ENCODE measurements at regions not wholly inside any gene's neighbourhood (a gene's known extent, or its start where the extent isn't known, plus 50 kb on each side); places are given as distances from the start of the nearest gene placed in this dataset.

DNA sequence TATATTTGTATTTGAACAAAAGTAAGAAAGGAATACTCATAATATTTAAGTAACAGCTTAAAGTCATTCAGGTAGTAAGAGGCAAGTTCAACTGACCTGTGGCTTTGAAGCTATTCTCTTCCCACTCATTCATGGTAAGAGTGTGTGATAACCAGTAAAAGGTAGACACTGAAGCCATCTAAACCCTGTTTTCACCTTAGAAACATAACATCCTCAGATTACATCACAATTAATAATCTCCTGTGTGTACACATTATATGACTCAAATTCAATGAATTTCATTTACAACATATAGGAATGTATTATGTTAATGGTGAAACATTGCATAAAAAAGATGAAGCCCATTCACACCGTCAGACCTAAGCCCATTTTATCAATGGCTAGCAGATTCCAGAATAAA, 364.8 kb upstream of the SNX7 start:
- no peaks in the 10 kb centered on the region for H3K79me2 ChIP-seq (ENCODE audit: control insufficient read depth, low read length)
- no peaks in the 10 kb centered on the region for H3K9me2 ChIP-seq (replicated peaks; ENCODE audit: control insufficient read depth, low read length)
- no peaks in the 10 kb centered on the region for H3K9me3 ChIP-seq (ENCODE audit: control insufficient read depth, insufficient read depth, low read length)
- no peaks in the 10 kb centered on the region for H3K36me3 ChIP-seq (ENCODE audit: control insufficient read depth, low read length)
- H3K4me2 ChIP-seq (ENCODE audit: low read length) = no peak overlapping the region
- no peak overlapping the region for H3K27ac ChIP-seq (ENCODE audit: low read depth, low read length)
- TF ChIP-seq, protein P1, sequence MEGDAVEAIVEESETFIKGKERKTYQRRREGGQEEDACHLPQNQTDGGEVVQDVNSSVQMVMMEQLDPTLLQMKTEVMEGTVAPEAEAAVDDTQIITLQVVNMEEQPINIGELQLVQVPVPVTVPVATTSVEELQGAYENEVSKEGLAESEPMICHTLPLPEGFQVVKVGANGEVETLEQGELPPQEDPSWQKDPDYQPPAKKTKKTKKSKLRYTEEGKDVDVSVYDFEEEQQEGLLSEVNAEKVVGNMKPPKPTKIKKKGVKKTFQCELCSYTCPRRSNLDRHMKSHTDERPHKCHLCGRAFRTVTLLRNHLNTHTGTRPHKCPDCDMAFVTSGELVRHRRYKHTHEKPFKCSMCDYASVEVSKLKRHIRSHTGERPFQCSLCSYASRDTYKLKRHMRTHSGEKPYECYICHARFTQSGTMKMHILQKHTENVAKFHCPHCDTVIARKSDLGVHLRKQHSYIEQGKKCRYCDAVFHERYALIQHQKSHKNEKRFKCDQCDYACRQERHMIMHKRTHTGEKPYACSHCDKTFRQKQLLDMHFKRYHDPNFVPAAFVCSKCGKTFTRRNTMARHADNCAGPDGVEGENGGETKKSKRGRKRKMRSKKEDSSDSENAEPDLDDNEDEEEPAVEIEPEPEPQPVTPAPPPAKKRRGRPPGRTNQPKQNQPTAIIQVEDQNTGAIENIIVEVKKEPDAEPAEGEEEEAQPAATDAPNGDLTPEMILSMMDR (IDR thresholded peaks at IDR 0.05; ENCODE audit: low read depth, low read length, poor library complexity, severe bottlenecking) = no peak
- no peak for TF ChIP-seq EZH2phosphoT487 (IDR thresholded peaks at IDR 0.05; ENCODE audit: borderline replicate concordance, low read length)
- H3K4me1 ChIP-seq (ENCODE audit: control insufficient read depth, low read length) = no peaks in the 10 kb centered on the region
- no peaks in the 10 kb centered on the region for H3K27me3 ChIP-seq (ENCODE audit: control insufficient read depth, low read length)
- H4K20me1 ChIP-seq (ENCODE audit: control insufficient read depth, insufficient read depth, low read depth, low read length) = no peaks in the 10 kb centered on the region
- H3F3A ChIP-seq (ENCODE audit: control insufficient read depth, insufficient read depth) = no peaks in the 10 kb centered on the region
- no peak overlapping the region for H3K4me3 ChIP-seq (ENCODE audit: low read length)

DNA sequence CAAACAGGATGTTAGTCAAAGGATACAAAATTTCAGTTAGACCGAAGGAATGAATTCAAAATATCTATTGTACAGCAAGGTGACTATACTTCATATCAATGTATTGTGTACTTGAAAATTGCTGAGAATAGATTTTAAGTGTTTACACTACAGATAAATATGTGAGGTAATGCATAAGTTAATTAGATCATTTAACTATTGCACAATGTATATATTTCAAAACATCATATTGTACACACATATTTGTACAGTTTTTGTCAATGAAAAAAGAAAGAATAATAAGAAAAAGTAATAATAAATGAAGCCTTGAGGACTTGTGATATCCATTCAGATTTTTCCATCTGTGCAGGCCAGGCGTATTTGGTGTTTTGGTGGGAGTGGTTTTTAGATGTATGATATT, 367.4 kb upstream of the SNX7 start:
- H3K36me3 ChIP-seq (ENCODE audit: control insufficient read depth, low read length) = no peaks in the 10 kb centered on the region

DNA sequence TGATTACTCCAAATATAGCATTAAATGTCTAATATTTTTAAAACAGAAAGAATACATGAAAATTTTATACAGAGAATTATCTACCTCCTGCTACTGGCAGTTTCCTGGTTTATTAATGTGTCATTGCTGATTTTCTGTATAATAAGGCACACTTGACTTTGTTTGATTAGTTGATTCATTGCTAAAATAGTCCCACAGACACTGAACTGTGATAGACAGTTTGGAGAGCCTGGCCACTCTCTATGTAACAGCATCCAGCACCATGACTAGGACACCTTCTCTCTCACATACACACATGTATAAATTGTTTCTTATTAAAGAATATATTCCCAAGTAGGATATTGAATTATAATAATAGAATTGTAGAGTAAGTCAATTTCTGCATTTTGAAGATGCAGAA, 368.5 kb upstream of the SNX7 start:
- H3F3A ChIP-seq (ENCODE audit: control insufficient read depth, insufficient read depth) = no peaks in the 10 kb centered on the region
- H3K27me3 ChIP-seq (ENCODE audit: control insufficient read depth, low read length) = no peaks in the 10 kb centered on the region
- H3K79me2 ChIP-seq (ENCODE audit: control insufficient read depth, low read length) = no peaks in the 10 kb centered on the region
- no peak overlapping the region for H3K4me3 ChIP-seq (ENCODE audit: low read length)
- no peaks in the 10 kb centered on the region for H3K4me1 ChIP-seq (ENCODE audit: control insufficient read depth, low read length)
- H3K9me3 ChIP-seq (ENCODE audit: control insufficient read depth, insufficient read depth, low read length) = no peaks in the 10 kb centered on the region
- H4K20me1 ChIP-seq (ENCODE audit: control insufficient read depth, insufficient read depth, low read depth, low read length) = no peaks in the 10 kb centered on the region
- no peaks in the 10 kb centered on the region for H3K9me2 ChIP-seq (replicated peaks; ENCODE audit: control insufficient read depth, low read length)
- no peak overlapping the region for H3K27ac ChIP-seq (ENCODE audit: low read depth, low read length)
- H3K36me3 ChIP-seq (ENCODE audit: control insufficient read depth, low read length) = no peaks in the 10 kb centered on the region
- TF ChIP-seq, protein P1 (IDR thresholded peaks at IDR 0.05; ENCODE audit: low read depth, low read length, poor library complexity, severe bottlenecking) = no peak
- TF ChIP-seq EZH2phosphoT487 (IDR thresholded peaks at IDR 0.05; ENCODE audit: borderline replicate concordance, low read length) = no peak
- H3K4me2 ChIP-seq (ENCODE audit: low read length) = no peak overlapping the region

More for the DNA sequence above, 367.4 kb upstream of the SNX7 start:
- TF ChIP-seq, protein P1 (IDR thresholded peaks at IDR 0.05; ENCODE audit: low read depth, low read length, poor library complexity, severe bottlenecking) = no peak
- no peaks in the 10 kb centered on the region for H3K27me3 ChIP-seq (ENCODE audit: control insufficient read depth, low read length)
- H3K4me2 ChIP-seq (ENCODE audit: low read length) = no peak overlapping the region
- no peaks in the 10 kb centered on the region for H3K79me2 ChIP-seq (ENCODE audit: control insufficient read depth, low read length)
- H4K20me1 ChIP-seq (ENCODE audit: control insufficient read depth, insufficient read depth, low read depth, low read length) = no peaks in the 10 kb centered on the region
- no peaks in the 10 kb centered on the region for H3F3A ChIP-seq (ENCODE audit: control insufficient read depth, insufficient read depth)
- H3K27ac ChIP-seq (ENCODE audit: low read depth, low read length) = no peak overlapping the region
- no peaks in the 10 kb centered on the region for H3K9me3 ChIP-seq (ENCODE audit: control insufficient read depth, insufficient read depth, low read length)
- H3K4me3 ChIP-seq (ENCODE audit: low read length) = no peak overlapping the region
- no peaks in the 10 kb centered on the region for H3K4me1 ChIP-seq (ENCODE audit: control insufficient read depth, low read length)
- H3K9me2 ChIP-seq (replicated peaks; ENCODE audit: control insufficient read depth, low read length) = no peaks in the 10 kb centered on the region

DNA sequence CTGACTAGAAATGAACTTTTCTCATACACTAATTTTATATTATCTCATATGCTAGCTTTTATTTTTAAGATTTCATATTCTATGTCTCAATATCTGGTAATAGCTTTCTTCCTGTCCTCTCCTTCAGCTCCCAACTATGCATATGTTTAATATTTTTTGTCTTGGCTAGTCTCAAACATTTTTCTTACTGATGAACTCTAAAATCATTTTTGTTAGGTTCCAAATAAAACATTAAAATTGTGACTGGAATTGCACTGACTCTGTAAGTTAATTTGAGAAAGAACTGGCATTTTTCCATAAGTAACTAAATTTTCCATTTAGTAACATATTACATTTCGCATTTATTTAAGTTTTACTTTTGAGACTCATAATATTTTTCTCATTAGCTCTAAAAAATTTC, 368.5 kb upstream of the DPYD start:
- H3K9me2 ChIP-seq (replicated peaks; ENCODE audit: control insufficient read depth, low read length) = no peaks in the 10 kb centered on the region

More for the DNA sequence above, 368.5 kb upstream of the DPYD start:
- Histone ChIP-seq H3K36me3 (ENCODE audit: control insufficient read depth, low read length) (no peaks in the 10 kb centered on the region), H3K4me2 (ENCODE audit: low read length) (no peak overlapping the region), H3K9me3 (ENCODE audit: control insufficient read depth, insufficient read depth, low read length) (no peaks in the 10 kb centered on the region), H4K20me1 (ENCODE audit: control insufficient read depth, insufficient read depth, low read depth, low read length) (no peaks in the 10 kb centered on the region), H3K27me3 (ENCODE audit: control insufficient read depth, low read length) (no peaks in the 10 kb centered on the region), H3K4me3 (ENCODE audit: low read length) (no peak overlapping the region), H3K4me1 (ENCODE audit: control insufficient read depth, low read length) (no peaks in the 10 kb centered on the region), H3K79me2 (ENCODE audit: control insufficient read depth, low read length) (no peaks in the 10 kb centered on the region), H3F3A (ENCODE audit: control insufficient read depth, insufficient read depth) (no peaks in the 10 kb centered on the region), H3K27ac (ENCODE audit: low read depth, low read length) (no peak overlapping the region)
- no peak for TF ChIP-seq EZH2phosphoT487 (IDR thresholded peaks at IDR 0.05; ENCODE audit: borderline replicate concordance, low read length)
- TF ChIP-seq, protein P1 (IDR thresholded peaks at IDR 0.05; ENCODE audit: low read depth, low read length, poor library complexity, severe bottlenecking) = no peak

Measured in DOHH2 (cell line).